Gastroesophageal sphincter (tissue), 4 donors: ENCODE measurements at regions not wholly inside any gene's neighbourhood (a gene's known extent, or its start where the extent isn't known, plus 50 kb on each side); places are given as distances from the start of the nearest gene placed in this dataset.

Source experiments
- ATAC-seq: fragments of 150-250 bp; one replicate; pipeline ENCODE4 v1.9.1; 2016; ENCODE audit warnings: mild to moderate bottlenecking, moderate library complexity
- H3K27ac ChIP-seq, 4 donors: fragments of 200-600 bp; sonication (generic) in 3 of 4; 1 replicate in 3 of 4; 2 replicates in 1 of 4; pipeline ENCODE4 v1.5.1; 2016 to 2019
- H3K27me3 ChIP-seq: fragments of 200-600 bp; sonication (generic); one replicate; pipeline ENCODE4 v1.5.1; 2019
- H3K36me3 ChIP-seq, 2 donors: fragments of 200-600 bp; sonication (generic); one replicate each; pipeline ENCODE4 v1.5.1; 2019; ENCODE audit warnings: control low read depth in 1 of 2
- H3K4me1 ChIP-seq, 3 donors: fragments of 200-600 bp; sonication (generic); 1 replicate in 2 of 3; 2 replicates in 1 of 3; pipeline ENCODE4 v1.5.1; 2016 to 2019; ENCODE audit warnings: control low read depth in 2 of 3
- H3K4me3 ChIP-seq, 2 donors: fragments of 200-600 bp; sonication (generic); one replicate each; pipeline ENCODE4 v1.5.1; 2019; ENCODE audit warnings: mild to moderate bottlenecking in 1 of 2, moderate library complexity in 1 of 2
- H3K9me3 ChIP-seq, 3 donors: fragments of 200-600 bp; sonication (generic); one replicate each; pipeline ENCODE4 v1.5.1; 2017 to 2019; ENCODE audit warnings: control low read depth in 2 of 3
- EP300 ChIP-seq: sonication (generic); formaldehyde crosslinking; IDR thresholded peaks from one replicate; pipeline ENCODE4 v1.6.1; 2017; ENCODE audit warnings: antibody characterized with exemption, mild to moderate bottlenecking
- POLR2A ChIP-seq, 2 donors: fragments of 450-650 bp; IDR thresholded peaks; one replicate each; pipeline ENCODE4 v1.6.1; 2017; ENCODE audit warnings: antibody characterized with exemption in 2 of 2, mild to moderate bottlenecking in 2 of 2, moderate library complexity in 1 of 2
- POLR2AphosphoS5 ChIP-seq: sonication (generic); formaldehyde crosslinking; IDR thresholded peaks from one replicate; pipeline ENCODE4 v1.6.1; 2017; ENCODE audit warnings: antibody characterized with exemption
- WGBS, 2 donors: methylation state at CpG; one replicate each; pipeline ENCODE4 v1.1.5; 2018; ENCODE audit warnings: low coverage in 1 of 2; 5-methylcytosine and 5-hydroxymethylcytosine counted together
- TF ChIP-seq, protein P1 (sequence below), 4 experiments: fragments of 200-600 bp in 2 of 4; fragments of 450-650 bp in 2 of 4; sonication (generic) in 1 of 4; IDR thresholded peaks; one replicate each; pipeline ENCODE4 v1.5.1; 2017 to 2019; ENCODE audit warnings: antibody characterized with exemption in 4 of 4, mild to moderate bottlenecking in 2 of 4, moderate library complexity in 2 of 4

DNA sequence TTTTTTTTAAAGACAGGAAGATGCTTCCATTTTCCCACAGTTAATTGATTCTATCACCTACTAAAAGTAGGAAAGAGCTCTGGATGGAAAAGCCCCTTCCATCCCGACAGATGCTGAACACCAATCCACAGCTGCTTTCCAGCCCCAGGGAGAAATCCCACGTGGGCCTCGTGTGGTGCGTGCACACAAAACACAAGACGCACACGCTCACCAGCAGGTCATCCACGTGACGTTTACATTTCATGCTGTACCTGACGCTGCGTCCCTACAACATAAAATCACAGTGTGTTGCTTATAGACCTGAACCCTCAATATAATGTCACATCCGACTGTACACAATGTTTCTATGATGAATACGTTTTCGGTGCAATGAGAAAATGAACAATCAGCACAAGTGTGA is 50.2 kb upstream of the DACT2 start:
- Histone ChIP-seq H3K27ac (no peak overlapping the region), H3K27me3 (no peaks in the 10 kb centered on the region), H3K9me3 (no peaks in the 10 kb centered on the region), H3K36me3 (no peaks in the 10 kb centered on the region), H3K4me1 (peaks cover 0 to 32% (median 0%) of the 10 kb centered on the region in 3 donors), H3K4me3 (no peak overlapping the region)
- no peak for ATAC-seq
- TF ChIP-seq EP300 (no peak), POLR2A (IDR thresholded peaks at IDR 0.05) (no peak), POLR2AphosphoS5 (no peak)
- TF ChIP-seq, protein P1, sequence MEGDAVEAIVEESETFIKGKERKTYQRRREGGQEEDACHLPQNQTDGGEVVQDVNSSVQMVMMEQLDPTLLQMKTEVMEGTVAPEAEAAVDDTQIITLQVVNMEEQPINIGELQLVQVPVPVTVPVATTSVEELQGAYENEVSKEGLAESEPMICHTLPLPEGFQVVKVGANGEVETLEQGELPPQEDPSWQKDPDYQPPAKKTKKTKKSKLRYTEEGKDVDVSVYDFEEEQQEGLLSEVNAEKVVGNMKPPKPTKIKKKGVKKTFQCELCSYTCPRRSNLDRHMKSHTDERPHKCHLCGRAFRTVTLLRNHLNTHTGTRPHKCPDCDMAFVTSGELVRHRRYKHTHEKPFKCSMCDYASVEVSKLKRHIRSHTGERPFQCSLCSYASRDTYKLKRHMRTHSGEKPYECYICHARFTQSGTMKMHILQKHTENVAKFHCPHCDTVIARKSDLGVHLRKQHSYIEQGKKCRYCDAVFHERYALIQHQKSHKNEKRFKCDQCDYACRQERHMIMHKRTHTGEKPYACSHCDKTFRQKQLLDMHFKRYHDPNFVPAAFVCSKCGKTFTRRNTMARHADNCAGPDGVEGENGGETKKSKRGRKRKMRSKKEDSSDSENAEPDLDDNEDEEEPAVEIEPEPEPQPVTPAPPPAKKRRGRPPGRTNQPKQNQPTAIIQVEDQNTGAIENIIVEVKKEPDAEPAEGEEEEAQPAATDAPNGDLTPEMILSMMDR (IDR thresholded peaks at IDR 0.05), result no peak
- 76 to 86% methylated on average over 10 to 13 of the region's 13 CpGs for WGBS, 2 donors

DNA sequence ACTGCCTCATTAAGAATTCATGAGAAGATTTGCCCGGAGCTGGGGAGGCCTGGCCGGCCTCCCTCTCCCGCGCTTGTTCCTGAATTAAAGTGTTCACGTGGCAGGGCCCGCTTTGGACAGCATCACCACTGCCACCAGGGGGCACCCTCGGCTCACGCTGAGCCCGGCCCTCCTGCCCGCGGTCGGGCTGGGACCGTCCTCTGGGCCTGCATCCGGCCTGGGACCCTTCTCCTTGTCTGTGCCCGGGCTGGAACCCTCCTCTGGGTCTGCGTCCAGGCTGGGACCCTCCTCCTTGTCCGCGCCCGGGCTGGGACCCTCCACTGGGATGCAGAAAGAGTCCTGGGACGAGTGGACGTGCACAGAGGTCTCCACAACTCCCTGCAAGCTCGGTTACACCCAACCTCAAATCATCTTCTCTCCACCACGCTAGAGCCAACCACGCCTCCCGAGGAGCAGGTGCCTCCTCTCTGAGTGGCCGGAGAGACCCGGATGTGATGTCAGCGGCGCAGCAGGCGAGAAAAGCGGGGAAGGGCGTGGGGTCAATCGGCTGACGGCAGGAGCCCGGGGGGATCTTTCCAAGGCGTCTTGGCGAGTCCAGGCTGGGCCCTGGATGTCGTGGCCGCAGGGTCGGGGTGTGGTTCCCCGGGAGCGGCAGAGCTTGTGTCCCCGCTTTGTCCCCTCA is 50.9 kb upstream of the DACT2 start:
- no peaks in the 10 kb centered on the region for H3K36me3 ChIP-seq
- H3K4me1 ChIP-seq, result peaks cover 0 to 32% (median 0%) of the 10 kb centered on the region in 3 donors
- no peak for TF ChIP-seq EP300
- TF ChIP-seq, protein P1 (IDR thresholded peaks at IDR 0.05), result peak in 3 of 4 experiments; percentile 89 to 94 (median 94)
- 0 to 80% methylated on average over 1 to 5 of the region's 43 CpGs for WGBS, 2 donors
- peak; percentile 75 for ATAC-seq
- no peaks in the 10 kb centered on the region for H3K9me3 ChIP-seq
- no peaks in the 10 kb centered on the region for H3K27me3 ChIP-seq
- H3K4me3 ChIP-seq, result no peak overlapping the region
- H3K27ac ChIP-seq, result no peak overlapping the region

DNA sequence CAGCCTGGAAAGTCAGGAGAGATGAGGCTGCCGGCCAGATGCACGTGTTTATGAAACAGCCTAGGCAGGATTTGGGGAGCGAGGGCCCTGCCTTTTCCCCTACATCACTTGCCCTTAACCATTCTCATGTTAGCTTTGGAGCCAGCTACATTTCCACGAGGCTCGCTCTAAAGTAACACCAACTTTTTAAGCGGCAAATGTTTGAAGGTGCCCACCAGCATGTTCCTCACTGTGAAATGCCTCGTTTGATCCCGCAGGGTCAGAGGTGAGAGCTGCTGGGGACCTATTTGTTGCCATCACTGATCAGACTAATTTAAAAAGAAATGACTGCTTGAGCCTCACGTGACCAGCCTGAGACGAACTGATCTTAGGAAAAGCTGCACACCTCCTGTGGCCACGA is 51.6 kb upstream of the DACT2 start:
- WGBS, 2 donors, result 87 to 97% methylated on average over 5 to 8 of the region's 11 CpGs

DNA sequence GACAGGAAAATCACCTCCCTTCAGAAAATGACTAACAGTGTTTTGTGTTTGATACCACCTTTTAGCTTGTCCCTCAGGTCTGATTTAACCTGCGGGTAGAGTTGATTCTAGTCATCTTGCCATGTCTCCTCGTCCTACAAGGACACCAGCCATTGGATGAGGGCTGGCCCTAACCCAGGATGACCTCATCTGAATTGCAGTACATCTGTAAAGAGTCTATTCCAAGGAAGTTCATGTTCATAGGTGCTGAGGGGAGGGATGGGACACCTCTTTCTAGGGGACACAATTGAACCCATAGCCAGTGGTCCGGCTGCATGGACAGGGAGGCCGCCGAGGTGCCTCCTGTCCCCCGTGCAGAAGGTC is 52.0 kb upstream of the DACT2 start:
- H3K9me3 ChIP-seq, result no peaks in the 10 kb centered on the region
- WGBS, 2 donors, result no CpG with 5 or more reads among the region's 6 CpGs
- no peak overlapping the region for H3K4me3 ChIP-seq
- H3K27ac ChIP-seq, result no peak overlapping the region
- no peaks in the 10 kb centered on the region for H3K27me3 ChIP-seq
- TF ChIP-seq EP300 (no peak), POLR2A (IDR thresholded peaks at IDR 0.05) (no peak), POLR2AphosphoS5 (no peak)
- TF ChIP-seq, protein P1 (IDR thresholded peaks at IDR 0.05), result no peak
- H3K36me3 ChIP-seq, result no peaks in the 10 kb centered on the region
- peaks cover 0 to 32% (median 0%) of the 10 kb centered on the region in 3 donors for H3K4me1 ChIP-seq
- ATAC-seq, result no peak

More for the DNA sequence above, 51.6 kb upstream of the DACT2 start:
- H3K27me3 ChIP-seq, result no peaks in the 10 kb centered on the region
- ATAC-seq, result no peak
- TF ChIP-seq POLR2A (IDR thresholded peaks at IDR 0.05) (no peak), POLR2AphosphoS5 (no peak), EP300 (no peak)
- TF ChIP-seq, protein P1 (IDR thresholded peaks at IDR 0.05), result no peak
- H3K4me3 ChIP-seq, result no peak overlapping the region
- peaks cover 0 to 32% (median 0%) of the 10 kb centered on the region in 3 donors for H3K4me1 ChIP-seq
- no peak overlapping the region for H3K27ac ChIP-seq
- no peaks in the 10 kb centered on the region for H3K36me3 ChIP-seq
- no peaks in the 10 kb centered on the region for H3K9me3 ChIP-seq

GRCh38 chr6:168371981-168372711 is 52.6 kb upstream of the DACT2 start:
- TF ChIP-seq, protein P1 (IDR thresholded peaks at IDR 0.05), result no peak
- TF ChIP-seq POLR2AphosphoS5 (no peak), POLR2A (IDR thresholded peaks at IDR 0.05) (no peak), EP300 (no peak)
- Histone ChIP-seq H3K27ac (no peak overlapping the region), H3K27me3 (no peaks in the 10 kb centered on the region), H3K4me3 (no peak overlapping the region), H3K4me1 (peaks cover 0 to 33% (median 0%) of the 10 kb centered on the region in 3 donors), H3K36me3 (no peaks in the 10 kb centered on the region), H3K9me3 (no peaks in the 10 kb centered on the region)
- ATAC-seq, result no peak
- 100% methylated on average over 1 of the region's 21 CpGs; no CpG with 5 or more reads in 1 of the 2 donors for WGBS, 2 donors
